Transverse colon (tissue), 4 donors: ENCODE measurements at regions not wholly inside any gene's neighbourhood (a gene's known extent, or its start where the extent isn't known, plus 50 kb on each side); places are given as distances from the start of the nearest gene placed in this dataset.

ENCODE experiments used
- DNase-seq: peaks from one replicate; pipeline ENCODE4 v3.0.0-alpha.2; 2019
- H3K27ac ChIP-seq, 4 donors: fragments of 200-600 bp; sonication (generic); 2 replicates each; pipeline ENCODE4 v1.5.1; 2016 to 2018; ENCODE audit warnings: inconsistent platforms in 4 of 4
- H3K27me3 ChIP-seq: fragments of 200-600 bp; sonication (generic); 2 replicates; pipeline ENCODE4 v1.5.1; 2017; ENCODE audit warnings: inconsistent platforms
- H3K36me3 ChIP-seq, 4 donors: fragments of 200-600 bp; sonication (generic); 2 replicates each; pipeline ENCODE4 v1.5.1; 2017 to 2019; ENCODE audit warnings: inconsistent platforms in 4 of 4
- H3K4me1 ChIP-seq, 4 donors: fragments of 200-600 bp; sonication (generic); 2 replicates each; pipeline ENCODE4 v1.5.1; 2017 to 2020; ENCODE audit warnings: inconsistent platforms in 4 of 4
- H3K4me3 ChIP-seq, 4 donors: fragments of 200-600 bp; sonication (generic); 1 replicate in 1 of 4; 2 replicates in 3 of 4; pipeline versions ENCODE4 v1.5.1 to v1.6.1; 2017 to 2019; ENCODE audit warnings: inconsistent platforms in 4 of 4
- H3K9me3 ChIP-seq, 2 donors: fragments of 200-600 bp; sonication (generic); 2 replicates each; pipeline ENCODE4 v1.5.1; 2017 to 2019; ENCODE audit warnings: inconsistent platforms in 2 of 2
- EP300 ChIP-seq: sonication (generic); formaldehyde crosslinking; IDR thresholded peaks from one replicate; pipeline ENCODE4 v1.6.1; 2017; ENCODE audit warnings: antibody characterized with exemption, low read depth
- POLR2A ChIP-seq: fragments of 450-650 bp; IDR thresholded peaks from one replicate; pipeline ENCODE4 v1.6.1; 2016; ENCODE audit warnings: antibody characterized with exemption, mild to moderate bottlenecking, moderate library complexity
- POLR2AphosphoS5 ChIP-seq, 3 donors: sonication (generic); formaldehyde crosslinking; IDR thresholded peaks; one replicate each; pipeline ENCODE4 v1.6.1; 2016; ENCODE audit warnings: antibody characterized with exemption in 3 of 3
- WGBS, 2 donors: methylation state at CpG; one replicate each; pipeline ENCODE4 v1.1.5; 2018; ENCODE audit warnings: low coverage in 1 of 2; 5-methylcytosine and 5-hydroxymethylcytosine counted together
- in situ Hi-C, 4 donors: fragments of 200-750 bp; cut with MboI; loops; one replicate each; pipeline versions ENCODE4 v1.15.0 to v1.15.1; 2017; ENCODE audit warnings: low sequenced_read_pairs in 3 of 4, low pct_ligation_motif_present in 1 of 4, low pct_unique_long_range_greater_than_20kb in 1 of 4
- intact Hi-C: fragments of 100-400 bp; cut with DNase I; formaldehyde crosslinking; loops from one replicate; pipeline ENCODE4 v1.15.1; 2023; ENCODE audit warnings: low total_unique reads
- TF ChIP-seq, protein P1 (sequence below), 5 experiments: fragments of 200-600 bp in 3 of 5; fragments of 450-650 bp in 2 of 5; sonication (generic) in 3 of 5; IDR thresholded peaks; 1 replicate in 2 of 5; 2 replicates in 3 of 5; pipeline ENCODE4 v1.5.1; 2016 to 2017; ENCODE audit warnings: antibody characterized with exemption in 5 of 5, inconsistent platforms in 3 of 5, mild to moderate bottlenecking in 2 of 5, moderate library complexity in 1 of 5

GRCh38 chr16:80285104-80285503 is 255.7 kb upstream of the DYNLRB2 start:
- H3K27ac ChIP-seq: no peak overlapping the region
- H3K4me1 ChIP-seq: no peaks in the 10 kb centered on the region
- H3K27me3 ChIP-seq: no peaks in the 10 kb centered on the region
- H3K36me3 ChIP-seq: no peaks in the 10 kb centered on the region
- no peak overlapping the region for H3K4me3 ChIP-seq
- WGBS, 2 donors: 34 to 44% methylated on average over 2 of the region's 2 CpGs
- intact Hi-C loops: no loop called here
- in situ Hi-C loops: no loop called here
- TF ChIP-seq POLR2AphosphoS5 (IDR thresholded peaks at IDR 0.05): no peak
- no peak for TF ChIP-seq EP300
- TF ChIP-seq POLR2A: no peak
- TF ChIP-seq, protein P1, sequence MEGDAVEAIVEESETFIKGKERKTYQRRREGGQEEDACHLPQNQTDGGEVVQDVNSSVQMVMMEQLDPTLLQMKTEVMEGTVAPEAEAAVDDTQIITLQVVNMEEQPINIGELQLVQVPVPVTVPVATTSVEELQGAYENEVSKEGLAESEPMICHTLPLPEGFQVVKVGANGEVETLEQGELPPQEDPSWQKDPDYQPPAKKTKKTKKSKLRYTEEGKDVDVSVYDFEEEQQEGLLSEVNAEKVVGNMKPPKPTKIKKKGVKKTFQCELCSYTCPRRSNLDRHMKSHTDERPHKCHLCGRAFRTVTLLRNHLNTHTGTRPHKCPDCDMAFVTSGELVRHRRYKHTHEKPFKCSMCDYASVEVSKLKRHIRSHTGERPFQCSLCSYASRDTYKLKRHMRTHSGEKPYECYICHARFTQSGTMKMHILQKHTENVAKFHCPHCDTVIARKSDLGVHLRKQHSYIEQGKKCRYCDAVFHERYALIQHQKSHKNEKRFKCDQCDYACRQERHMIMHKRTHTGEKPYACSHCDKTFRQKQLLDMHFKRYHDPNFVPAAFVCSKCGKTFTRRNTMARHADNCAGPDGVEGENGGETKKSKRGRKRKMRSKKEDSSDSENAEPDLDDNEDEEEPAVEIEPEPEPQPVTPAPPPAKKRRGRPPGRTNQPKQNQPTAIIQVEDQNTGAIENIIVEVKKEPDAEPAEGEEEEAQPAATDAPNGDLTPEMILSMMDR (IDR thresholded peaks at IDR 0.05): no peak
- no peak for DNase-seq
- no peaks in the 10 kb centered on the region for H3K9me3 ChIP-seq

DNA sequence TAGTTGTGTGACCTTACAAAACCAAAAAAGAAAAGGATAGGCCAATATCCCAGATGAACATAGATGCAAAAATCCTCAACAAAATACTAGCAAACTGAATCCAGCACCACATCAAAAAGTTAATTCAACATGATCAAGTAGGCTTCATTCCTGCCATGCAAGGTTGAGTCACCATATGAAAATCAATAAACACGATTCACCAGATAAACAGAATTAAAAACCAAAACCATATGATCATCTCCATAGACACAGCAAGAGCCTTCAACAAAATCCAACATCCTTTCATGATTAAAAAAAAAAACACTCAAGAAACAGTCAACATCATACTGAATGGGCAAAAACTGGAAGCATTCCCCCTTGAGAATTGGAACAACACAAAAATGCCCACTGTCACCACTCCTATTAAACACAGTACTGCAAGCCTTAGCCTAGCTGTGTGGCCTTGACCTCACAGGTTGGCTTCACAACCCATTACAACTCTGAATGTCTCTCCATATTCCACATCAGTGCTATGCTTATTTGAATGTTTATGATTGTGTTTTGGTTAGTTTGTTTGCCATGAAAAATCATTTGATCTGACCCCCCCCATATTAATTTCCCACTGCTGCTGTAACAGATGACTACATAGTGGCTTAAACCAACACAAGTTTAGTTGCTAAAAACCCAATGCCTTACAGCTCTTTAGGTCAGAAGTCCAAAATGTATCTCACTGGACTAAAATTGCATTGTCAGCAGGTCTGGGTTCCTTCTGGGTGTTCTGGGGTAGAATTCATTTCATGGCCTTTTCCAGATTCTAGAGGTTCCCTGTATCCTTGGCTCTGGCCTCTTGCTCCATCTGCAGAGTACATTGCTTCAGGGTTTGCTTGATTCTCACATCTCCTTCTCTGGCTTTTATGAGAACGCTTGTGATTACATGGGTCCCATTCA is 257.1 kb upstream of the DYNLRB2 start:
- in situ Hi-C loops (no loop called here), intact Hi-C loops (no loop called here)
- 71 to 90% methylated on average over 1 to 2 of the region's 2 CpGs for WGBS, 2 donors
- Histone ChIP-seq H3K4me1 (no peaks in the 10 kb centered on the region), H3K27ac (no peak overlapping the region), H3K9me3 (no peaks in the 10 kb centered on the region), H3K27me3 (no peaks in the 10 kb centered on the region), H3K36me3 (no peaks in the 10 kb centered on the region), H3K4me3 (no peak overlapping the region)
- TF ChIP-seq POLR2AphosphoS5 (IDR thresholded peaks at IDR 0.05): no peak
- no peak for TF ChIP-seq EP300
- TF ChIP-seq, protein P1 (IDR thresholded peaks at IDR 0.05): no peak
- TF ChIP-seq POLR2A: no peak
- no peak for DNase-seq

GRCh38 chr16:80280557-80280956 is 260.2 kb upstream of the DYNLRB2 start:
- no peak for DNase-seq
- Histone ChIP-seq H3K4me1 (no peaks in the 10 kb centered on the region), H3K4me3 (no peak overlapping the region), H3K27ac (no peak overlapping the region), H3K36me3 (no peaks in the 10 kb centered on the region), H3K9me3 (no peaks in the 10 kb centered on the region), H3K27me3 (no peaks in the 10 kb centered on the region)
- TF ChIP-seq, protein P1 (IDR thresholded peaks at IDR 0.05): no peak
- TF ChIP-seq EP300 (no peak), POLR2A (no peak), POLR2AphosphoS5 (IDR thresholded peaks at IDR 0.05) (no peak)
- 86 to 87% methylated on average over 7 of the region's 7 CpGs for WGBS, 2 donors
- intact Hi-C loops: no loop called here
- in situ Hi-C loops: no loop called here

DNA sequence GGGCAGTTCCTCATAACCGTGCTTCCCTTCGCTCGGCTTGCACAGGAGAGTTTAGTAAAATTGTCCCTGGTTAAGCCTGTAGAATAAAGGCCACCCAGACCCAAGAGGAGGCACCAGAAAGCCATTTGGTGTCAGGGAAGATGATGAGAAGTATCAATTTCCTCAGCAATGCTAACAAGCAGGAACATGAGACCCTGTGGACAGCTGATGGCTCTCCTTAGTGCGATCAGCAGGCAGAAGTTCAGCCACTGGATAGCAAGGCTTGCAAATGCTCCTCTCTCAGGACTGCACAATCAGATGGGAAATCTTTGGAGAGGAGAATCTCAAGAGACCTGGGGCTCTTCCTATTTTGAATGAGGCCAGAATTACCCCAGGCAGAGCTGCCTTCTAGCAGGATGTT is 261.1 kb upstream of the DYNLRB2 start:
- no peak for TF ChIP-seq EP300
- TF ChIP-seq POLR2A: no peak
- no peak for TF ChIP-seq POLR2AphosphoS5 (IDR thresholded peaks at IDR 0.05)
- TF ChIP-seq, protein P1 (IDR thresholded peaks at IDR 0.05): no peak
- H3K4me3 ChIP-seq: no peak overlapping the region

More for the DNA sequence above, 261.1 kb upstream of the DYNLRB2 start:
- in situ Hi-C loops (no loop called here), intact Hi-C loops (no loop called here)
- Histone ChIP-seq H3K36me3 (no peaks in the 10 kb centered on the region), H3K9me3 (no peaks in the 10 kb centered on the region), H3K27ac (no peak overlapping the region), H3K4me1 (no peaks in the 10 kb centered on the region), H3K27me3 (no peaks in the 10 kb centered on the region)
- WGBS, 2 donors: 93 to 100% methylated on average over 3 to 4 of the region's 4 CpGs
- DNase-seq: no peak
